Nephron (organoid): ENCODE measurements at regions not wholly inside any gene's neighbourhood (a gene's known extent, or its start where the extent isn't known, plus 50 kb on each side); places are given as distances from the start of the nearest gene placed in this dataset.

Source experiments
- H3K27ac Mint-ChIP-seq, 3 experiments: 2 replicates each; pipeline ENCODE4 v1.8.0; 2020; ENCODE audit warnings: mixed read lengths in 3 of 3, mild to moderate bottlenecking in 2 of 3, moderate library complexity in 1 of 3
- H3K27me3 Mint-ChIP-seq: 2 replicates; pipeline ENCODE4 v1.8.0; 2021; ENCODE audit warnings: low read depth, mild to moderate bottlenecking, moderate library complexity, mixed read lengths
- H3K36me3 Mint-ChIP-seq: 2 replicates; pipeline ENCODE4 v1.8.0; 2020; ENCODE audit warnings: low read depth, mixed read lengths
- H3K4me1 Mint-ChIP-seq: 2 replicates; pipeline ENCODE4 v1.8.0; 2020; ENCODE audit warnings: mixed read lengths
- H3K4me3 Mint-ChIP-seq, 3 experiments: 2 replicates each; pipeline ENCODE4 v1.8.0; 2020; ENCODE audit warnings: mild to moderate bottlenecking in 3 of 3, mixed read lengths in 3 of 3, moderate library complexity in 2 of 3
- H3K9me3 Mint-ChIP-seq: 2 replicates; pipeline ENCODE4 v1.8.0; 2020; ENCODE audit warnings: mixed read lengths
- CTCF ChIP-seq, 3 experiments: fragments of 200-600 bp; sonication (generic); IDR thresholded peaks; one replicate each; pipeline ENCODE4 v1.5.0; 2021; ENCODE audit warnings: antibody characterized with exemption in 3 of 3; ENCODE audit not compliant: unreplicated experiment in 3 of 3

GRCh38 chr4:22997358-22998224, 304.9 kb downstream of the GBA3 start:
- no peaks in the 10 kb centered on the region for H3K27me3 Mint-ChIP-seq
- no peak for TF ChIP-seq CTCF (IDR thresholded peaks at IDR 0.05; ENCODE audit: unreplicated experiment in 3 of 3)
- H3K27ac Mint-ChIP-seq: no peak overlapping the region
- H3K9me3 Mint-ChIP-seq: no peaks in the 10 kb centered on the region
- H3K36me3 Mint-ChIP-seq: no peaks in the 10 kb centered on the region
- H3K4me3 Mint-ChIP-seq: no peak overlapping the region
- H3K4me1 Mint-ChIP-seq: no peaks in the 10 kb centered on the region

GRCh38 chr4:22991576-22991975, 298.8 kb downstream of the GBA3 start:
- Mint-ChIP-seq H3K36me3 (no peaks in the 10 kb centered on the region), H3K27ac (no peak overlapping the region), H3K4me1 (no peaks in the 10 kb centered on the region), H3K4me3 (no peak overlapping the region), H3K9me3 (no peaks in the 10 kb centered on the region), H3K27me3 (no peaks in the 10 kb centered on the region)
- no peak for TF ChIP-seq CTCF (IDR thresholded peaks at IDR 0.05; ENCODE audit: unreplicated experiment in 3 of 3)

- H3K4me1 Mint-ChIP-seq: no peaks in the 10 kb centered on the region
Observed at GRCh38 chr4:22988526-22988925, 295.8 kb downstream of the GBA3 start.

GRCh38 chr4:22987870-22988269, 295.1 kb downstream of the GBA3 start:
- Mint-ChIP-seq H3K27ac (no peak overlapping the region), H3K4me3 (no peak overlapping the region), H3K9me3 (peaks cover 12% of the 10 kb centered on the region), H3K4me1 (no peaks in the 10 kb centered on the region), H3K36me3 (no peaks in the 10 kb centered on the region), H3K27me3 (no peaks in the 10 kb centered on the region)
- no peak for TF ChIP-seq CTCF (IDR thresholded peaks at IDR 0.05; ENCODE audit: unreplicated experiment in 3 of 3)

More at GRCh38 chr4:22988526-22988925, 295.8 kb downstream of the GBA3 start:
- Mint-ChIP-seq H3K4me3 (no peak overlapping the region), H3K27me3 (no peaks in the 10 kb centered on the region), H3K27ac (no peak overlapping the region), H3K9me3 (peaks cover 10% of the 10 kb centered on the region), H3K36me3 (no peaks in the 10 kb centered on the region)
- no peak for TF ChIP-seq CTCF (IDR thresholded peaks at IDR 0.05; ENCODE audit: unreplicated experiment in 3 of 3)

- Mint-ChIP-seq H3K4me1 (no peaks in the 10 kb centered on the region), H3K4me3 (no peak overlapping the region), H3K27me3 (no peaks in the 10 kb centered on the region), H3K27ac (no peak overlapping the region), H3K36me3 (no peaks in the 10 kb centered on the region), H3K9me3 (peaks cover 19% of the 10 kb centered on the region)
- no peak for TF ChIP-seq CTCF (IDR thresholded peaks at IDR 0.05; ENCODE audit: unreplicated experiment in 3 of 3)
Observed at GRCh38 chr4:22986881-22987280, 294.1 kb downstream of the GBA3 start.

- Mint-ChIP-seq H3K4me3 (no peak overlapping the region), H3K27ac (no peak overlapping the region)
- TF ChIP-seq CTCF (IDR thresholded peaks at IDR 0.05; ENCODE audit: unreplicated experiment in 3 of 3): no peak
Observed at GRCh38 chr4:22986262-22986661, 293.5 kb downstream of the GBA3 start.

More at GRCh38 chr4:22986262-22986661, 293.5 kb downstream of the GBA3 start:
- Mint-ChIP-seq H3K9me3 (peaks cover 19% of the 10 kb centered on the region), H3K27me3 (no peaks in the 10 kb centered on the region), H3K36me3 (no peaks in the 10 kb centered on the region), H3K4me1 (no peaks in the 10 kb centered on the region)
